ENCODE measurements at regions not wholly inside any gene's neighbourhood (a gene's known extent, or its start where the extent isn't known, plus 50 kb on each side); places are given as distances from the start of the nearest gene placed in this dataset.

- TF ChIP-seq, protein P1, sequence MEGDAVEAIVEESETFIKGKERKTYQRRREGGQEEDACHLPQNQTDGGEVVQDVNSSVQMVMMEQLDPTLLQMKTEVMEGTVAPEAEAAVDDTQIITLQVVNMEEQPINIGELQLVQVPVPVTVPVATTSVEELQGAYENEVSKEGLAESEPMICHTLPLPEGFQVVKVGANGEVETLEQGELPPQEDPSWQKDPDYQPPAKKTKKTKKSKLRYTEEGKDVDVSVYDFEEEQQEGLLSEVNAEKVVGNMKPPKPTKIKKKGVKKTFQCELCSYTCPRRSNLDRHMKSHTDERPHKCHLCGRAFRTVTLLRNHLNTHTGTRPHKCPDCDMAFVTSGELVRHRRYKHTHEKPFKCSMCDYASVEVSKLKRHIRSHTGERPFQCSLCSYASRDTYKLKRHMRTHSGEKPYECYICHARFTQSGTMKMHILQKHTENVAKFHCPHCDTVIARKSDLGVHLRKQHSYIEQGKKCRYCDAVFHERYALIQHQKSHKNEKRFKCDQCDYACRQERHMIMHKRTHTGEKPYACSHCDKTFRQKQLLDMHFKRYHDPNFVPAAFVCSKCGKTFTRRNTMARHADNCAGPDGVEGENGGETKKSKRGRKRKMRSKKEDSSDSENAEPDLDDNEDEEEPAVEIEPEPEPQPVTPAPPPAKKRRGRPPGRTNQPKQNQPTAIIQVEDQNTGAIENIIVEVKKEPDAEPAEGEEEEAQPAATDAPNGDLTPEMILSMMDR (IDR thresholded peaks at IDR 0.05 in 4 of 5, conservative IDR thresholded peaks at IDR 0.05 in 1 of 5): no peak
- no peak for TF ChIP-seq POLR2A (IDR thresholded peaks at IDR 0.05)
These were observed 142.7 kb upstream of the CSF3R start for GRCh38 chr1:36625253-36625934.

All from gastrocnemius medialis (tissue), 4 donors.